ENCODE measurements at regions not wholly inside any gene's neighbourhood (a gene's known extent, or its start where the extent isn't known, plus 50 kb on each side); places are given as distances from the start of the nearest gene placed in this dataset.

DNA sequence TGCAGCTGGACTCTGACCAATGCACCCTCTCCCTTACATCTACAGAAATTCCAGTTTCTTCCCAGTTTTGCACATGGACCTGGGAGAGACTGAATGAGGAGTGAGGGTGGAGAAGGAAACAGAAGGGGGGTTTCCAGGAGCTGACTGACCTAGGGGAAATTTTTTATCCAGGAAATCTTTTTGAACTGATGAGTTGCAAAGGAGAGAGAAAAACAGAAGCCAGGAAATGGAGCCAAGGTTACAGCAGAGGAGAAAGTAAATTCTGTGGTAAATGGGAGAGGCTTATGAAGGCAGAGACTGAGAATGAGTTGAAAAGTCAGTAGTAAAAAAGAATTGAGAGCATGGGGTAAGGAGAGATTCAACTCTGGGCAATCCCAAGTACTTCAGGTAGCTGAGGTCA lies 192.8 kb downstream of the SMIM20 start:
- no peak for TF ChIP-seq CTCF (IDR thresholded peaks at IDR 0.05)
- Histone ChIP-seq H3K27me3 (peaks cover 0 to 8% of the 10 kb centered on the region in 2 donors), H3K4me3 (no peak overlapping the region), H3K27ac (no peak overlapping the region), H3K36me3 (no peaks in the 10 kb centered on the region), H3K9me3 (no peaks in the 10 kb centered on the region), H3K4me1 (peaks cover 0 to 8% (median 0%) of the 10 kb centered on the region in 4 donors)
- DNase-seq: no peak
- intact Hi-C loops (cut with DNase I; ENCODE audit: low total_unique reads): no loop called here

DNA sequence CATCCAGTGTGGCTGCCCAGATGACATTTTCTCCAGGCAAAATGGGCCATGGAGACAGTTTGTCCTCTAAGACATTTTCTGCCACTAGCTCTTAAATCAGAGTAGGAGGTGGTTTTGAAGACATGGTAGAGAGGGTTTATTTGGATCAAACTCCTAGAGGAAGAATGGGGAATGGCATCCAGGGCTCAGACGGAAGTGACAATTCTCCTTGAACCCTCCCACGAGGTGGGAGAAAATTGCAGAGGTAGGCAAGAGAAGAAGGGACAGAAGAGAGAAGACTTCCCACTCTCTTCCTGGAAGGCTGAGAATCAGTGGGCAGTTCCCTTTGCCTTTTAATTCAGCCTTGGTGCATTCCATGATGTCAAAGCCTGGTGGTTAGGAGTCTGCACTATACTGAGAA lies 194.0 kb downstream of the SMIM20 start:
- intact Hi-C loops (cut with DNase I; ENCODE audit: low total_unique reads): no loop called here
- H3K9me3 ChIP-seq: peaks cover 0 to 3% (median 0%) of the 10 kb centered on the region in 3 donors
- no peak for DNase-seq
- no peak for TF ChIP-seq CTCF (IDR thresholded peaks at IDR 0.05)
- no peaks in the 10 kb centered on the region for H3K36me3 ChIP-seq
- no peak overlapping the region for H3K27ac ChIP-seq
- H3K4me1 ChIP-seq: peaks cover 0 to 8% (median 0%) of the 10 kb centered on the region in 4 donors
- no peak overlapping the region for H3K4me3 ChIP-seq
- peaks cover 0 to 8% of the 10 kb centered on the region in 2 donors for H3K27me3 ChIP-seq

GRCh38 chr4:26110493-26110892 lies 196.5 kb downstream of the SMIM20 start:
- no peak for DNase-seq
- H3K27ac ChIP-seq: no peak overlapping the region
- H3K4me1 ChIP-seq: peaks cover 0 to 4% (median 0%) of the 10 kb centered on the region in 4 donors
- no peak for TF ChIP-seq CTCF (IDR thresholded peaks at IDR 0.05)
- H3K27me3 ChIP-seq: peaks cover 0 to 8% of the 10 kb centered on the region in 2 donors
- intact Hi-C loops (cut with DNase I; ENCODE audit: low total_unique reads): no loop called here
- no peaks in the 10 kb centered on the region for H3K36me3 ChIP-seq
- no peak overlapping the region for H3K4me3 ChIP-seq
- H3K9me3 ChIP-seq: peaks cover 0 to 9% (median 0%) of the 10 kb centered on the region in 3 donors

GRCh38 chr4:26113339-26113940 lies 199.4 kb downstream of the SMIM20 start:
- no peaks in the 10 kb centered on the region for H3K4me1 ChIP-seq

GRCh38 chr4:26116057-26116456 lies 202.0 kb downstream of the SMIM20 start:
- no peak for DNase-seq
- H3K36me3 ChIP-seq: no peaks in the 10 kb centered on the region
- H3K9me3 ChIP-seq: peaks cover 0 to 9% (median 0%) of the 10 kb centered on the region in 3 donors
- no peaks in the 10 kb centered on the region for H3K4me1 ChIP-seq
- TF ChIP-seq CTCF (IDR thresholded peaks at IDR 0.05): no peak
- peaks cover 0 to 1% of the 10 kb centered on the region in 2 donors for H3K27me3 ChIP-seq
- H3K27ac ChIP-seq: no peak overlapping the region
- H3K4me3 ChIP-seq: no peak overlapping the region
- intact Hi-C loops (cut with DNase I; ENCODE audit: low total_unique reads): no loop called here

More at GRCh38 chr4:26113339-26113940, 199.4 kb downstream of the SMIM20 start:
- intact Hi-C loops (cut with DNase I; ENCODE audit: low total_unique reads): no loop called here
- H3K27me3 ChIP-seq: peaks cover 0 to 8% of the 10 kb centered on the region in 2 donors
- no peak overlapping the region for H3K4me3 ChIP-seq
- TF ChIP-seq CTCF (IDR thresholded peaks at IDR 0.05): no peak
- peaks cover 0 to 9% (median 0%) of the 10 kb centered on the region in 3 donors for H3K9me3 ChIP-seq
- no peaks in the 10 kb centered on the region for H3K36me3 ChIP-seq
- no peak overlapping the region for H3K27ac ChIP-seq
- DNase-seq: no peak

Data from tibial artery (tissue), 4 donors.